Left lobe of liver (tissue), 2 donors: ENCODE measurements at regions not wholly inside any gene's neighbourhood (a gene's known extent, or its start where the extent isn't known, plus 50 kb on each side); places are given as distances from the start of the nearest gene placed in this dataset.

ENCODE experiments used
- ATAC-seq: fragments of 200-7000 bp; cut with Tn5 transposase; one replicate; pipeline ENCODE4 v1.9.1; 2020; ENCODE audit warnings: mild to moderate bottlenecking, moderate library complexity
- DNase-seq: peaks from one replicate; pipeline ENCODE4 v3.0.0-alpha.2; 2020; ENCODE audit warnings: low spot score
- donor health status: DM: no; HTN: no; CAD: no; lungs with moderate emphysema.
- donor health status: DM: no; HTN: yes; CAD: no.

DNA sequence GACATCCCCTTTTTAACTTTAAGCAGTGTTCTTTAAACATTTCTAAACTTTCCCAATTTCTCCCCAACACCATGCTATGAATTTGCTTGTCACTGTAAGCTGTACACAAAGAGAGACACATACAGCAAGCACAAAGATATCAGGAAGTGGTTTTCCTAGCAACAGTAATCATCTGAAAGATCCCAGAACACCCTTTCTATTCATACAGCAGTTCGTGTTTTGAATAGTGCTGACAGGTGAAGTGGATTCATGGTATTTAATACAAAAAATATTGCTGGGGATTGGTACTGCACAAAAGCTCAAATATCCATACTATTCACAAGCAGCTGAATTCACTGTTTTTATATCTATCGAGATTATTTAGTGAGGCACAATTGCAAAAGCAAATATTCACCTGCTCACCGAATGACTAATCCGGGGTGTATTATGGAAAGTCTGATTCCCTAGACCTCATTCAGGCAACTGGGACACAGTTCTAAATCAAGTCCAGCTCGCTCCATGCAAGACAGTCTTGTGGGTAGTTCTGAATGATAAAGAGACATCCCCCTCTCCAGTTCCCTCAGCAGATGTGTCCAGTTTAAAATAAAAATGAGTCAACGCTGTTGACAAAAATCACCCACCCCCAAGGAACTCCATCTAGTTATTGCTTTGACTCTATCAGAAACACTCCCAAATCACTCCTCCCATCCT is 107.1 kb upstream of the TSHZ2 start:
- DNase-seq (no peak), ATAC-seq (no peak)

DNA sequence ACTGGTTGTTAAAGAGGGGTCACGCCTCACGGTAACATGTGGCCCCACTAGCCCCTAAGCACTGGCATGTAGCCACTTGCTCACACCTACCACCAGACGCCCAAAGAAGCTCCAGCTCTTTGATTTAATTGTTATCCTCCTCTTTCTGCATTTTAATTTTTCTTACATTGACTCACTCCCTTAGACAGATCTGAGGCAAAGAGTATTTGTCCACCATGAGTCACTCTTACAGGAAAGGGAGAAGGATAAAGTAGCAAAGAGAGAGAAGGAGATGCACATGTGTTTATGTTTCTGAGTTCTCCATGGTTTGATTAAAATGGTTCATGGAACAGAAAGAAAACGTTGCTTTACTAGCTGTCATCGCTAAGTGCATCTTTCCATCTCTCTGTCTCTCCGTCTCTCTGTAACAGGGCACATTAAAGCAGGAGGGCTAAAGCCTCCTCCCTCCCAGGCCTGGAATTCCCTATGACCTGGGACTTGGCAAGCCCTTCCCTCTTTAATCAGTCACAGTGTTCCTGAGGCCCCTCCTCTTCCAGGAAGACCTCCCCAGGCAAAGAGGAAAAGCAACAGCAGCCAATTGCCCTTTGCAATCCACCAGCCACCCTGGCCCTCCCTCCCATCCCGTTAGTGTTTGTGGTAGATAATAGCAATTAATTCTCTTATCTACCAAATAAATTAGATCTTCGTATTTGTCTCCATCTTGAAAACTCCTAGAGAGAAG is 112.8 kb upstream of the TSHZ2 start:
- DNase-seq (peak; percentile 69), ATAC-seq (peak; percentile 97)

DNA sequence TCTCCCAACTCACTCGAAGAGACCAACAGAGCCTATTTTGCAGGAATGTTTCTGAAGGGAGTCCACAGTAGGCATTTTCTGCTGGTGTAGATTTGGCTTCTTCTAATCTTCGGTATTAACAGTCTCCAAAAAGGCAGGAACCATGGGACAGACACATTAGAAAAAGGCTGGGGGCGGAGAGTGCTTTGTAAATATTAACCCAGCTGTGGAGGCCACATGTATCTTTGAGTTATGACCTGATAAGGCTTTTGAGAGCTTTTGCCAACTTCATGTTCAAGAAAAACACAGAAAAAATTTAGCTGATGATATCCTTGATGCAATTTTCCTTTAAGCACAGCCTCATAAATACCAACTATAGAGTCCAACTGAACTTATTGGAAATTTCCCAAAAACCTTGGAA is 119.4 kb upstream of the TSHZ2 start:
- ATAC-seq (peak; percentile 95), DNase-seq (peak; percentile 56)

DNA sequence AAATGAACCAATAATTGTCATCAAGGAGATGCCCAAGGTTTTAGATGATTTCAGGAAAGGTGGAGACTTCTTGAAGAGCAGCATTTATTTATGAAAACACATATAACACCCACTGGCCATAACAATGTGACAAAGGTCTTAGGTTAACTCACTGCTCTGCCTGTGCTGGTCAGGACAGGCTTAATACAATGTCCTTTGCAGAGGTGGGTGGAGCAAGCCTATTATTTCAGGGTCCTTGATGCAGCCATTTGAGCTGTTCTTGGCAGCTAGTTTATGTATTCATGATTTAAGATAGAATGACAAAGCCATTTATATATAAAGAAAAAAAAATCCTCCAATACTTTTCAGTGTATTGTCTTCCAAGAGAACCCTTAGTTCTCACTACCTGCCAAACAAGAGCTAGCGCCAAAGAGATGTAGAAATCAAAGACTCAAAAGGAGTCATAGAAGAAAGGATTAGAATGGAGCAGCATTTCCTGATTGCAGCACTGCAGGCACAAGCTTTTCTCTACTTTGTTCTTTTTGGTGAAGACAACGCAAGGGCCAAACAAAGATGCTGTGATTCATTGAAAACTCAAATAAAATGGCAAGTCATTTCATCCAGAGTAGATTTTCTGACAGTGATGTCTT is 124.3 kb upstream of the TSHZ2 start:
- ATAC-seq (no peak), DNase-seq (no peak)

DNA sequence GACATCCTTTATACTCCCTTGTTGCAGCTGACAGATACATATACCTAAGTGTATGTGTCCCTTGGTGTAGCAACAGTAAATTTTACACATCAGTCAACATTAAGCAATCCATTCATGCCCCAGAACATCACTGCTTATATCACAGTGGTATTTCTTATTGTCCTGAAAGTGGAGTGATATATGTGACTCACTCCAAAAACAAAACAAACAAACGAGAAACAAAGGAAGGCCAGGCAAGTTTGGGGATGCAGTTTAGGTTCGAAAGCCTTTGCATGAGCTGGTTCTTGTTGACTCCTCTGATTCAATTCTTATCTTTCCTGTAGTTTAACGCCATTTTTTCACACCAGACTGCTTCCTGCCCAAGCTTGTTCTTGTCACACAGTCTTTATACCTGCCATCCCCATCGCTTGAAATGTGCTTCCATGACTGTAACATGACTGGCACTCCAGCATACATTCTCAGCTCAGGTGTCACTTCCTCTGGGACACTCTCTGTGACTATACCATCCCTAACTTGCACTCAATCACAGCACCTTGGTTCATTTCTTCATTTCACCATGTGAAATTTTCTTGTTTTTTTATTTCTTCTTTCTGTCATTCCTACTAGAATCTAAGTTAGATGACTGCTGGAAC is 125.0 kb upstream of the TSHZ2 start:
- no peak for ATAC-seq
- no peak for DNase-seq

DNA sequence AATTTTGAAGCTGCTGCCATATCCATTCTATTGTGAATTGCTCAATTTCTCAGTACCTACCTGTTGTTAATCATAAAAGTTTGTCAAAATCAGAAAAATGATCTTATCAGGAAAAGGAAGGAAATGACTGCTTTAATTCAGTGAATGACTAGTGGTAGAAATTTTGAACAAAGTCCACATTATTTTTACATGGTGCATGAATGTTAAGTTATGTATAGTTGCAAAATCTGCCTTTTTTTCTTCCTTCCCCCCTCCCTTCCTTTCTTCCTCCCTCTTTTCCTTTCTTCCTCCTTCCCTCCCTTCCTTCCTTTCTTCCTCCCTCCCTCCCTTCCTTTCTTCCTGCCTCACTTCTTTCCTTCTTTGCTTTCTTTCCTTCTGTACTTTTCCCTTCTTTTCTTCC is 127.1 kb upstream of the TSHZ2 start:
- ATAC-seq (no peak), DNase-seq (no peak)

DNA sequence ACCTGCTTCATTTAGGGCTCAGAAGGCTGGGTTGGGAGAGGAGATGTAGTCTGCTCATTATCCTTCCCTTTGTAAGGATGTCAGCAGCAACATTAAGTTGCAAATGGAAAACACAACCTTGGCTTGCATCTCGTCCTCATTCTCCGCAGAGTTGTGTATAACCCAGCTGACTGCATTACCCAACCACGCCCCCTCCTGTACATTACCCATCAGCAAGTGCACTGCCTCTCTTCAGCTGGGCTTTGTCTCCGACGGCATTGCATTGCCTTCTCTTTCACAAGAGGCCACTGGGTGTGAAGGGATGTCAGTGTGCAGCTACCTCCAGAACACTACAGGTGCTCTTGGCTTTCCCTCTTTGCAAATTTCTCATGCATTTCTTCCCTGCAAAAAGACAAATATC is 128.7 kb upstream of the TSHZ2 start:
- ATAC-seq: no peak
- DNase-seq: no peak

DNA sequence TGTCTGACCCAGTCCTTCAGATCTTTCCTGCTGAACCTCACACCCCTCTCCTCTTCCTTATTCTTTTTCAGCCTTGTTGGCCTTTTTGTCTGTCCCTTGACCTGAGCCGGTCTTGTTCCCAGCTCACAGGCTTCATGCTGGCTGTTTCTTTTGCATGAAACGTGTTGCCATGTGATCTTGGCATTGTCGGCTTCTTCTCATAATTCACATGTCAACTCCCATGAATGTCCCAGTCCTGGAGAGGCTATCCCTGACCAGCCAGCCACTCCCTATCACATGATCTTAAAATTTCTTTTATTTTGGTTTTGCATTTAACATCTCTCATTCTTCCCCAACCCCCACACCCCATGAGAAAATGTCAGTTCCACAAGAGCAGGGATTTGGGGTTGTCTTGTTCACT is 131.2 kb upstream of the TSHZ2 start:
- DNase-seq: no peak
- no peak for ATAC-seq

DNA sequence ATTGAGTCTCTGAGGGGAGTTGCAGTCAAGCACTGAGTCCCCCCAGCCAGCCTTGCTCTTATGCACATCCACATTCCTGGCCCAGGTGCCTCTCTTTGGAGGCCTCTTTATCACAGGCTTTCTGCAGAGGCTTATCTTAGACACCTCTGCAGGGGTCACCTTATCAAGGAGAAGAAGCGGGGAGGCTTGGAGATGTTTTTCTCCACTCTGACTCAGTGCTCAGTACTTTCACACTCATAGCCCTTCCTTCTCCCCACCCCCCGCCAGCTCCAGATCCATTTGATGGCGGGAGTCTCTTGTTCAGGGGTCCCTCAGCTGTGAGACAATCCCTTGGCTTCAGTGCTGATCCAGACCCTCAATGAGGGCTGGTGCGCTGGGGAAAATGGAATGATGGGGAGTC is 132.1 kb upstream of the TSHZ2 start:
- ATAC-seq: no peak
- no peak for DNase-seq

DNA sequence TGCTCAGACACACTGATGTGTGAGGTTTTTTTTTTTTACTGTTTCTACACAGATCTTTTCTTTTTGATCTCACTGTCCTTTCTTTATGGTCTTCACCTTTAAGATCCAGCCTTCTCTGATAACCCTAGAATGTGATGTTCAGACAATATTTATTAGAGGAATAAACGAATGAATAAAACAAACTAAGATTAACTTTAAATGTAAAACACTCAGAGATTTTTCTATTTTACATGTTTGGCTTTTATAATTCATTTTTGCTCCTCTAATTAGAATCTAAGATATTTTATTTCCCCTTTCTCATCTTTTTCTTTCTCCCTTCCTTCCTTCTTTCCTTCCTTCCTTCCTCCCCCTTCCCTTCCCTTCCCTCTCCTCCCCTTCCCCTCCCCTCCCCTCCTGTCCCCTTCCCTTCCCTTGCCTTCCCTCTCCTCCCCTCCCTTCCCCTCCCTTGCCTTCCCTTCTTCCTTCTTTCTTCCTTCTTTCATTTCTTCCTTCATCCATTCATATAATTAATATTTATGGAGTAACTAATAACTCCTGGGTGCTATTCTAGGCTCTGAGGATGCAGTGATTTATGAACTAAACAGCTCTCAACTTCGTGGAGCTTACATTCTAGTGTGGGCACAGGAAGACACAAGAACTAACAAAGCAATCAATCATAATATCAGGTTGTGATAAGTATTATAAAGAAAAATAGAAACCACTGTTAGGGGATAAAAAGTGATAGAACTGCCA is 133.5 kb upstream of the TSHZ2 start:
- ATAC-seq (no peak), DNase-seq (no peak)

DNA sequence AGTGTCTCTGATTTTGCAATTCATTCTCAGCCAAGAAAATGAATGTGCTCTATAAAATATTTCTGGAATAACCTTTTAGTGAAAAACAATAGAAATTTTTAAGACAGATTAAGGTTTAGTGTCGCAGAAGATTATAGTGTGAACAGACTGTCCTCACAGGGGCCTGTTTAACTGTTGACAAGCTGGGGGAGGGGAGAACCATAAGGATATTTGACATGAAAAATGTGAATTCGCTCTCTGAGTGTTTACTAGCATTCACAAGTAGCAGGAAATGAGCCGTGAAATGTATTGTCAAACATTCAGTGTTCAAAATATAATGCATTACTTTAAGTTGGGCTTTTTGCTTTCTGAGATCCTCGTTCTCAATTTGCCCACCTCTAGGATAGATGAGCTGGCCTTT is 134.8 kb upstream of the TSHZ2 start:
- ATAC-seq (no peak), DNase-seq (no peak)

DNA sequence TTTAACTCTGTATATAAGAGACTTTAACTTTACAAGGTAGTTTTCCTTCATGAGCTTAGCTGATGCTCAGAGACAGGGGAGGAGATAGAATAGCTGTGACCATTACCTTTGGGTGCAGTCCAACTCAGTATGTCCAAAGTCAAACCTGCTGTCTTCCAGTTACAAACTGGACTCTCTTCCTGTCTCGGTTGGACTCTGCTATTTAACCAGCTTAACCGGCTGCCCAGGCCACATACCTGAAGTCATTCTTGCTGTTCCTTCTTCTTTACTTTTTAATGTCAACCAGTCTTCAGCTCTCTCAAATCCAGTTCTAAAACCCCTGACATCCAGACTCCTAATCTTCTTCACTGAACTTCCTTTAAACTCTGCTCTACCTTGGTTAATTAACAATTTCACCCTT is 138.3 kb upstream of the TSHZ2 start:
- ATAC-seq: peak; percentile 93
- DNase-seq: peak; percentile 56

DNA sequence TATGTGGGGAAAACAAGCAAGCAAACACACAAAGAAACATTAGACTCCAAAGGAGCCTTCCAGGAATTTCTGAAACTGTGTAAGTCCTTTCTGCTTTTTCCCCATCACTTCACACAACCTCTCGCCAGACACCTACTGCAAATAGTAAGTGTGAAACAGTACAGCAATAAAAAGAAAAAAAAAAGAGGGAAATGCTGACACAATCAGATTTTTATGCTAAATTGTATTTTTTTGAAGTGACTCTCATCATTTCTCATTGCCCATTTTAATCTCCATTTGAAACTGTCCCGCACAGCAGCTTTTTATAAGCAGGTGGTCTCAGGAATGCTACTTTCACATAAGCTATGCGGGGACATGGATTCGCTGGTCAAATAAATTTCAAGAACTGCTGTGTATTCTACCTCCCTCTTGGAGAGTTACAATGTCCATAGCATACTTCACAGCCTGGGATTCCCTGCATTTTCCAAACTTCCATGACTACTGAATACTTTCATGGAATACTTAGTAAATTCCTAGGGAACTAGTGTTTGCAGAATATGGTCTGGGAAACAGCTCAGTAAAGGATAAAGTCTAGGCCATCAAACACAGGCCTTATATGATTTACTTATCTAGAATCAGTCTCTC is 139.9 kb upstream of the TSHZ2 start:
- no peak for ATAC-seq

DNA sequence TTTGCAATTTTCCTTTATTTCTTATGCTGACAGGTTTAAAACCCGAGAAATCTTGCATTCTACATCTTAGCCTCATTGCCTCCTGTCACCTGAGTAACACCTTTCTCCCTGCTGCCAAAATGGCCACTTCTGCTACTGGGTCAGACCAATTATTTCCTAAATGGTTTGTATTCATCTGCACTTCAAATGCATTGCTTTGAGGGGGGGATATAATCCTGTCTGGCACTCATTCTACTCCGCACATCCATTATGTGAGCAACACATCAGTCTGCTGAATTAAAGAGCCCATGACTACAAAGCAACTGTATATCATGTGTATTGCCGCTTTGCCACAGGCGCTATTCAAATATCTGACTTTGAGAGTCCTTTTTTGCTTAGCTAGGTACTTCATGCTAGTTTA is 141.6 kb upstream of the TSHZ2 start:
- no peak for DNase-seq
- ATAC-seq: no peak

More for the DNA sequence above, 139.9 kb upstream of the TSHZ2 start:
- no peak for DNase-seq

DNA sequence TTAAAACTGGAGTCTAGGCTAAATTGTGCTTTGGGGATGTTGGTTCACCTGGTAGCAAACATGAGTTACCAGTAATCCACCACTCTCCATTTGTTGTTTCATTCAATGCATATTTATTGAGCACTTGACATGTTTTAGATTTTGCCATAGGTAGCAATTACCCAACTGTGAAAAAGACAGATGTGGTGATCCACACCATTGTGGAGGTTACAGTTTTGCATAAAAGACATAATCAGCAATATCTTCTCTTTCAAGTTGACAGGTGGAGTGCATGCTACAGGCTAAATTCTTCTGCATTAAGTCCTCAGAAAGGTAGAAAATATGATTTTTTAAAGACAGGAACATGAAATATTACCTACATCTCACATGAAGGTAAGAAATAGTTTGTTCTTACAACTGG is 143.0 kb upstream of the TSHZ2 start:
- ATAC-seq (no peak), DNase-seq (no peak)

DNA sequence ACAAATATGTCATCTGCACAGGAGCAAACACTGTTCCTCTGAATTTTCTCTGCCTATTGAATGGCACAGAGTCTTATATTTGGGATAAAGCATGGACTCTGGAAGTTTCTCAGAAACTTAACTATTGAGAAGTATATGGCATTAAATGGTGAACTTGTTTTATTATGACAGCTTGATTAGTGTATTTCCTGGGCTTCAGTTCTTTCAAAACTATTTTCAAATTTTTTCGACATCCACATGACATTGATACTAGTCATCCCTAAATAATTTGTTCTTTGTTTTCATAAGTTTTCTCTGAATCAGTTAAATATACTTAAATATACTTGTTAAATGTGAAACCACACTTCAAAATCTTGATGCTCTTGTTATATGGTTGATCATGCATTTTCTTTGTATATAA is 144.0 kb upstream of the TSHZ2 start:
- no peak for DNase-seq
- ATAC-seq: no peak

DNA sequence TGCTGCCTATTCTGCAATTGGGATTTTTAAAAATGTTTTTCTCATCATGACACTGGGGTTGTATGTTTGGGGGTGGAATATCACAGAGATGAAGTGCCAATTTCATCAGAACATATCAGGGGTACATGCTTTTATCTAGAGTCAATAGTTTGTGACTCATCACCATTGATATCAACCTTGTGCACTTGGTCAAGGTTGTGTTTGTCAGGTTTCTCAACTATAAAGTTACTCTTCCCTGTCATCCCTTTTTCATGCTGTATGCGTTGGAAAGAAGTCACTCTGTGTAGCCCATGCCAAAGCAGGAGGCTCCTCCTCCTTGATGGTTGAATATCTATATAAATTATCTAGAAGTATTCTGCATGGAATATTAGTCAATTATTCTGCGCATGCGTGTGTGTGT is 145.4 kb upstream of the TSHZ2 start:
- ATAC-seq (peak; percentile 61), DNase-seq (no peak)

DNA sequence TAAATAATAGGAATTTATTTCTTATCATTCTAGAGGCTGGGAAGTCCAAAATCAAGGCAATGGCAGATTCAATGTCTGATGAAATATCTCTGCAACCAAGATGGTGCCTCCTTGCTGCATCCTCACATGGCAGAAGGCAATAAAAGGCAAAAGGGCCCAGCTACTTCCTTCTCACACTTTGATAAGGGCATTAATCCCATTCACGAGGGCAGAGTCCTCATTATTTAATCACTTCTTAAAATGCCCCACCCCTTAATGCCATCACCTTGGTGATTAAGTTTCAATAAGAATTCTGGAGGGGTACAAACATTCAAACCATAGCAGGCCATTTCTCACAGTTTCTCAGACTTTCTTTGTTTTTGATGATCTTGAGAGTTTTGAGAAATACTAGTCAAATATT is 145.8 kb upstream of the TSHZ2 start:
- no peak for ATAC-seq
- DNase-seq: no peak

DNA sequence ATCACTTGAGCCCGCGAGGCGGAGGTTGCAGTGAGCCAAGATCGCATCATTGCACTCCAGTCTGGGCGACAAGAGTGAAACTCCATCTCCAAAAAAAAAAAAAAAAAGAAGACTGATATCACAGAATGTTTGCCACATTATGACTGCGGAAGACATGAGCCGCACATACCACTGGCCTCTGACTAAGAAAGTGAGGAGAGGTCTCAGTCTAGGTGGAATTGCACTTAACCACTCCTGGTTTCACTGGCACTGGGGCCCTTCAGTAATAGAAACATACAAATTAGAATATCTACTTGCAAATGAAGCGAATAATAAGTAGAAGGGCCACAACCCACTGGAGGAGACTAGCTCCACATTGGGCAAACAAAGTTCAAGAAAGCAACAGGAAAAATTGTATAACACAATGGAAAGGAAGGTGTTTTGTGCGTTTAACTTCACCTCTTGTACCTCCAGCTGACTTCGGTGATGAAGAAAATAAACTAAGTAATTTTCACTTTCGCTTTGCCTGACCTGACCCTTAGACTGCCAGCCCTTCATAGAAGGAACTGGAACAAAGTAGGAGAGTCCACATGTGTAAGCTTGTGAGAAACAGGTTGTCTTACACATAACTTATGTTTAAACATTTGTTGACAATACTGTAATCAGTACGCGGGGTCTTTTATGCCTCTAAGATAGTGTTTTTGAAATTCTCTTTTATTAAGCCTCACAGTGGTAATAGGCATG is 147.5 kb upstream of the TSHZ2 start:
- peak; percentile 88 for ATAC-seq
- DNase-seq: no peak

DNA sequence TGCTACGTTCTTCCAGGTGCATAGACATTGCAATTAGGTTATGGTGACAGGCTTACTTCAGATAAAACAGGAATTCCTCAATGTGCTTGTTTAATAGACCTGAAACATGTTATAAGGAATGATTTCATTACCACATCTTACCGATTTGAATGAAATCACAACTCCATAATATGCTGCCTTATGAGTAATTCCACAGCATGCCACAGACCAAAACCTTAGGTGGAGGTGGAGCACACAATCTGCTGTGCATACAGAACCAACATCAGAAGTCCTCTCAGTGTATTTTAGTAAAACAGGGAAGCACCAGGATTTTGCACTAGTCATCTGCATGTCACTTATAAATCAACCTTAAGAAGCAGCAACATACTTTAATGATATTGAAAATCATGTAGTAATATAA is 148.9 kb upstream of the TSHZ2 start:
- ATAC-seq (no peak), DNase-seq (no peak)
